Caco-2 (cell line): ENCODE measurements at regions not wholly inside any gene's neighbourhood (a gene's known extent, or its start where the extent isn't known, plus 50 kb on each side); places are given as distances from the start of the nearest gene placed in this dataset.

Source experiments
- BruUV-seq: library from RNA; stranded (reverse); fragments of 400-500 nt; replicated peaks from 2 replicates; lab custom pipeline; 2021; lab: Mats Ljungman, UMichigan
- CTCF ChIA-PET: fragments of 300-600 bp; sonication (Branson Sonifier 250); formaldehyde crosslinking; loops from one replicate; lab custom pipeline; 2022; ENCODE audit warnings: antibody characterized with exemption; lab: Charles Lee
- POLR2A ChIA-PET: fragments of 300-600 bp; sonication (Branson Sonifier 250); formaldehyde crosslinking; loops from one replicate; lab custom pipeline; 2022; ENCODE audit warnings: antibody characterized with exemption; lab: Charles Lee
- DNase-seq, 2 experiments: peaks; one replicate each; pipeline versions ENCODE4 v3.0.0 to v3.0.0-alpha.2; 2020 to 2022
- H3K27me3 ChIP-seq: replicated peaks from 2 replicates; pipeline ENCODE4 v1.6.0; 2011; ENCODE audit warnings: low read length; ENCODE audit not compliant: control insufficient read depth, insufficient read depth
- H3K36me3 ChIP-seq: 2 replicates; pipeline ENCODE4 v1.5.1; 2011; ENCODE audit warnings: low read length; ENCODE audit not compliant: control insufficient read depth, insufficient read depth
- H3K4me1 ChIP-seq: fragments of 250-450 bp; sonication (Bioruptor Pico); 2 replicates; pipeline ENCODE4 v1.5.1; 2020; ENCODE audit warnings: mild to moderate bottlenecking
- H3K4me3 ChIP-seq: 2 replicates; pipeline ENCODE4 v1.5.1; 2011; ENCODE audit warnings: low read depth, mild to moderate bottlenecking, control low read depth, low read length
- H3K9me3 ChIP-seq: fragments of 250-450 bp; sonication (Bioruptor Pico); 2 replicates; pipeline ENCODE4 v1.5.1; 2020; ENCODE audit warnings: mild to moderate bottlenecking, moderate library complexity
- H3K27ac Mint-ChIP-seq: one replicate; pipeline ENCODE4 v1.8.0; 2022; ENCODE audit warnings: mixed read lengths; ENCODE audit not compliant: unreplicated experiment
- H3K27me3 Mint-ChIP-seq: one replicate; pipeline ENCODE4 v1.8.0; 2022; ENCODE audit warnings: mixed read lengths; ENCODE audit not compliant: insufficient read depth, unreplicated experiment
- H3K36me3 Mint-ChIP-seq: one replicate; pipeline ENCODE4 v1.8.0; 2022; ENCODE audit warnings: mild to moderate bottlenecking, mixed read lengths; ENCODE audit not compliant: insufficient read depth, unreplicated experiment
- H3K4me1 Mint-ChIP-seq: one replicate; pipeline ENCODE4 v1.8.0; 2022; ENCODE audit warnings: low read depth, mixed read lengths; ENCODE audit not compliant: unreplicated experiment
- H3K4me3 Mint-ChIP-seq: one replicate; pipeline ENCODE4 v1.8.0; 2022; ENCODE audit warnings: mild to moderate bottlenecking, moderate library complexity, mixed read lengths; ENCODE audit not compliant: unreplicated experiment
- H3K9me3 Mint-ChIP-seq: one replicate; pipeline ENCODE4 v1.8.0; 2022; ENCODE audit warnings: mixed read lengths; ENCODE audit not compliant: unreplicated experiment
- intact Hi-C: fragments of 100-400 bp; cut with micrococcal nuclease; formaldehyde crosslinking; loops from one replicate; pipeline ENCODE4 v1.10.0; 2022; ENCODE audit not compliant: unreplicated experiment
- TF ChIP-seq, protein P1 (sequence below), 2 experiments: fragments of 200-600 bp in 1 of 2; IDR thresholded peaks; 1 replicate in 1 of 2; 2 replicates in 1 of 2; pipeline versions ENCODE4 v1.5.1 to v1.8.0; 2011 to 2022; ENCODE audit warnings: antibody characterized with exemption in 1 of 2, control low read depth in 1 of 2, inconsistent platforms in 1 of 2, low read depth in 1 of 2, low read length in 1 of 2, mild to moderate bottlenecking in 1 of 2, moderate library complexity in 1 of 2; ENCODE audit not compliant: insufficient read depth in 1 of 2, severe bottlenecking in 1 of 2, unreplicated experiment in 1 of 2

DNA sequence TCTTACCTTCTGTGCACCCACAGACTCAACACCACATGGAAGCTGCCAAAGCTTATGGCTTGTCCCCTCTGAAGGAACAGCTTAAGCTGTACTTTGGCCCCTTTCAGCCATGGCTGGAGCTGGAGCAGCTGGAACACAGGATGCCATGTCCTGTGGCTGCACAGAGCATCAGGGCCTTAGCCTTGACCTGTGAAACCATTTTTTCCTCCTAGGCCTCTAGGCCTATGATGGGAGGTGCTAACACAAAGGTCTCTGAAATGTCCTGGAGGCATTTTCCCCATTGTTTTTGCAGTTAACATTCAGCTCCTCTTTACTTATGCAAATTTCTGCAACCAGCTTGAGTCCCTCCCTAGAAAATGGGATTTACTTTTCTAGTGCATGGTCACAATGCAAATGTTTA lies 461.4 kb upstream of the TYRP1 start:
- no peaks in the 10 kb centered on the region for H3K4me1 Mint-ChIP-seq
- POLR2A ChIA-PET = no interaction called here
- no peaks in the 10 kb centered on the region for H3K9me3 Mint-ChIP-seq
- H3K27ac Mint-ChIP-seq = no peak overlapping the region
- no peaks in the 10 kb centered on the region for H3K9me3 ChIP-seq
- no peak for DNase-seq
- BruUV-seq = no TSS peak
- H3K36me3 ChIP-seq = no peaks in the 10 kb centered on the region
- H3K4me3 Mint-ChIP-seq = no peak overlapping the region
- no peaks in the 10 kb centered on the region for H3K27me3 ChIP-seq
- H3K4me3 ChIP-seq = no peak overlapping the region
- no peaks in the 10 kb centered on the region for H3K4me1 ChIP-seq
- intact Hi-C loops = no loop called here
- CTCF ChIA-PET = no interaction called here
- no peaks in the 10 kb centered on the region for H3K27me3 Mint-ChIP-seq
- TF ChIP-seq, protein P1, sequence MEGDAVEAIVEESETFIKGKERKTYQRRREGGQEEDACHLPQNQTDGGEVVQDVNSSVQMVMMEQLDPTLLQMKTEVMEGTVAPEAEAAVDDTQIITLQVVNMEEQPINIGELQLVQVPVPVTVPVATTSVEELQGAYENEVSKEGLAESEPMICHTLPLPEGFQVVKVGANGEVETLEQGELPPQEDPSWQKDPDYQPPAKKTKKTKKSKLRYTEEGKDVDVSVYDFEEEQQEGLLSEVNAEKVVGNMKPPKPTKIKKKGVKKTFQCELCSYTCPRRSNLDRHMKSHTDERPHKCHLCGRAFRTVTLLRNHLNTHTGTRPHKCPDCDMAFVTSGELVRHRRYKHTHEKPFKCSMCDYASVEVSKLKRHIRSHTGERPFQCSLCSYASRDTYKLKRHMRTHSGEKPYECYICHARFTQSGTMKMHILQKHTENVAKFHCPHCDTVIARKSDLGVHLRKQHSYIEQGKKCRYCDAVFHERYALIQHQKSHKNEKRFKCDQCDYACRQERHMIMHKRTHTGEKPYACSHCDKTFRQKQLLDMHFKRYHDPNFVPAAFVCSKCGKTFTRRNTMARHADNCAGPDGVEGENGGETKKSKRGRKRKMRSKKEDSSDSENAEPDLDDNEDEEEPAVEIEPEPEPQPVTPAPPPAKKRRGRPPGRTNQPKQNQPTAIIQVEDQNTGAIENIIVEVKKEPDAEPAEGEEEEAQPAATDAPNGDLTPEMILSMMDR (IDR thresholded peaks at IDR 0.05; ENCODE audit: insufficient read depth in 1 of 2, low read depth in 1 of 2, low read length in 1 of 2, severe bottlenecking in 1 of 2, unreplicated experiment in 1 of 2) = no peak
- no peaks in the 10 kb centered on the region for H3K36me3 Mint-ChIP-seq

DNA sequence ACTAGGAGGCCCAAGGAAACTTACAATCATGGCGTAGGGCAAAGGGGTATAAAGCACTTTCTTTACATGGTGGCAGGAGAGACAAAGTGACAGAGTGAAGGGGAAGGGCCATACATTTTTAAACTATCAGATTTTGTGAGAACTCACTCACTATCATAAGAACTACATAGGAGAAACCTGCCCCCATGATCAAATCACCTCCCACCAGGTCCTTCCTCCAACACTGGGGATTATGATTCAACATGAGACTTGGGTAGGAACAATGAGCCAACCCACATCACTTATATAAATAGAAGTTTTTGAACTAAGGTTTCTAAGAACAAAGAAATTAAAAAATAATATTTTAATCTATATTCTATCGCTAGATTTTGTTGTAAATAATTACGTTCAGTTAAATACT lies 460.3 kb upstream of the TYRP1 start:
- H3K36me3 Mint-ChIP-seq = no peaks in the 10 kb centered on the region
- no peaks in the 10 kb centered on the region for H3K36me3 ChIP-seq
- no peaks in the 10 kb centered on the region for H3K4me1 Mint-ChIP-seq
- intact Hi-C loops = no loop called here
- DNase-seq = no peak
- ChIA-PET CTCF (no interaction called here), POLR2A (no interaction called here)
- no TSS peak for BruUV-seq
- TF ChIP-seq, protein P1 (IDR thresholded peaks at IDR 0.05; ENCODE audit: insufficient read depth in 1 of 2, low read depth in 1 of 2, low read length in 1 of 2, severe bottlenecking in 1 of 2, unreplicated experiment in 1 of 2) = no peak
- H3K4me3 ChIP-seq = no peak overlapping the region
- no peak overlapping the region for H3K4me3 Mint-ChIP-seq
- no peaks in the 10 kb centered on the region for H3K27me3 ChIP-seq
- H3K27me3 Mint-ChIP-seq = no peaks in the 10 kb centered on the region
- H3K27ac Mint-ChIP-seq = no peak overlapping the region
- H3K4me1 ChIP-seq = no peaks in the 10 kb centered on the region
- H3K9me3 Mint-ChIP-seq = no peaks in the 10 kb centered on the region
- H3K9me3 ChIP-seq = no peaks in the 10 kb centered on the region

DNA sequence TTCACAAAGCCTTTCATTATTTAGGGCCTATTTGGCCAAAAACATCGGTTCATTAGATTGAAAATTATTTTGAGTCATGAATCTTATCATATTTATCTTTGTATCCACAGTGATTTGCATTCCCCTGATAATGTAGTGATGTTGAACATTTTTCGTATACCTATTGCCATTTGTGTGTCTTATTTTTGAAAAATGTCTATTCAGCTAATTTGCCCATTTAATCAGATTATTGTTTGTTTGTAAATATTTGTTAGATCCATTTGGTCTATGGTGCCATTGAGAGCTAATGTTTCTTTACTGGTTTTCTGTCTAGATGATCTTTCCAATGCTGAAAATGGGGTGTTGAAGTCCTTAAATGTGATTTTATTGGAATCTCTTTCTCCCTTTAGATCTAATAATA lies 439.2 kb upstream of the TYRP1 start:
- ChIA-PET CTCF (no interaction called here), POLR2A (no interaction called here)
- Histone ChIP-seq H3K27me3 (no peaks in the 10 kb centered on the region), H3K4me1 (no peaks in the 10 kb centered on the region), H3K36me3 (no peaks in the 10 kb centered on the region), H3K9me3 (no peaks in the 10 kb centered on the region), H3K4me3 (no peak overlapping the region)
- no peaks in the 10 kb centered on the region for H3K27me3 Mint-ChIP-seq
- BruUV-seq = no TSS peak
- no peak overlapping the region for H3K4me3 Mint-ChIP-seq
- no peaks in the 10 kb centered on the region for H3K9me3 Mint-ChIP-seq
- DNase-seq = no peak
- TF ChIP-seq, protein P1 (IDR thresholded peaks at IDR 0.05; ENCODE audit: insufficient read depth in 1 of 2, low read depth in 1 of 2, low read length in 1 of 2, severe bottlenecking in 1 of 2, unreplicated experiment in 1 of 2) = no peak
- H3K27ac Mint-ChIP-seq = no peak overlapping the region
- no peaks in the 10 kb centered on the region for H3K36me3 Mint-ChIP-seq
- intact Hi-C loops = no loop called here
- H3K4me1 Mint-ChIP-seq = no peaks in the 10 kb centered on the region
